HPDE6-E6E7 (cell line): ENCODE measurements at regions not wholly inside any gene's neighbourhood (a gene's known extent, or its start where the extent isn't known, plus 50 kb on each side); places are given as distances from the start of the nearest gene placed in this dataset.

Experiments
- DNase-seq: peaks from one replicate; pipeline ENCODE4 v3.0.0; 2011; ENCODE audit warnings: missing footprints; ENCODE audit errors: extremely low spot score

GRCh38 chr1:218135371-218135770, 149.7 kb upstream of the RRP15 start:
- DNase-seq, result no peak

GRCh38 chr1:218139761-218140160, 145.3 kb upstream of the RRP15 start:
- DNase-seq, result no peak

GRCh38 chr1:218156595-218156994, 128.5 kb upstream of the RRP15 start:
- no peak for DNase-seq

GRCh38 chr1:218163371-218163770, 121.7 kb upstream of the RRP15 start:
- no peak for DNase-seq

GRCh38 chr1:218164111-218164929, 120.8 kb upstream of the RRP15 start:
- no peak for DNase-seq

GRCh38 chr1:218164930-218165700, 120.0 kb upstream of the RRP15 start:
- peak; percentile 22 for DNase-seq

- DNase-seq, result no peak
These were observed 119.4 kb upstream of the RRP15 start for GRCh38 chr1:218165701-218166114.

- no peak for DNase-seq
These were observed 118.7 kb upstream of the RRP15 start for GRCh38 chr1:218166268-218166945.

GRCh38 chr1:218171302-218171893, 113.7 kb upstream of the RRP15 start:
- DNase-seq, result no peak

- no peak for DNase-seq
These were observed 102.6 kb upstream of the RRP15 start for GRCh38 chr1:218182455-218182854.

GRCh38 chr1:218200979-218201378, 84.1 kb upstream of the RRP15 start:
- DNase-seq, result no peak

GRCh38 chr1:218201601-218202000, 83.5 kb upstream of the RRP15 start:
- DNase-seq, result no peak

GRCh38 chr1:218205721-218206120, 79.4 kb upstream of the RRP15 start:
- no peak for DNase-seq

- DNase-seq, result no peak
These were observed 77.9 kb upstream of the RRP15 start for GRCh38 chr1:218207194-218207593.

GRCh38 chr1:218209351-218209861, 75.7 kb upstream of the RRP15 start:
- DNase-seq, result no peak

GRCh38 chr1:218211241-218211640, 73.9 kb upstream of the RRP15 start:
- no peak for DNase-seq

- no peak for DNase-seq
These were observed 68.1 kb upstream of the RRP15 start for GRCh38 chr1:218217040-218217439.

GRCh38 chr1:218219460-218219859, 65.6 kb upstream of the RRP15 start:
- no peak for DNase-seq

GRCh38 chr1:218224101-218224500, 61.0 kb upstream of the RRP15 start:
- no peak for DNase-seq

GRCh38 chr1:218226005-218226404, 59.1 kb upstream of the RRP15 start:
- DNase-seq, result no peak
